OCI-LY3 (cell line): ENCODE measurements at regions not wholly inside any gene's neighbourhood (a gene's known extent, or its start where the extent isn't known, plus 50 kb on each side); places are given as distances from the start of the nearest gene placed in this dataset.

Experiments
- EZH2phosphoT487 ChIP-seq: fragments of 200-600 bp; shearing (Covaris generic); IDR thresholded peaks from 2 replicates; pipeline ENCODE4 v1.6.1; 2018; ENCODE audit warnings: antibody characterized with exemption, mixed run types, low read depth
- TF ChIP-seq, protein P1 (sequence below): fragments of 200-600, 300-600 bp; sonication (generic); IDR thresholded peaks from 2 replicates; pipeline ENCODE4 v1.5.1; 2014; ENCODE audit warnings: antibody characterized with exemption, low read length, low read depth

GRCh38 chr15:35833581-35833980 lies 287.6 kb upstream of the DPH6 start:
- TF ChIP-seq, protein P1, sequence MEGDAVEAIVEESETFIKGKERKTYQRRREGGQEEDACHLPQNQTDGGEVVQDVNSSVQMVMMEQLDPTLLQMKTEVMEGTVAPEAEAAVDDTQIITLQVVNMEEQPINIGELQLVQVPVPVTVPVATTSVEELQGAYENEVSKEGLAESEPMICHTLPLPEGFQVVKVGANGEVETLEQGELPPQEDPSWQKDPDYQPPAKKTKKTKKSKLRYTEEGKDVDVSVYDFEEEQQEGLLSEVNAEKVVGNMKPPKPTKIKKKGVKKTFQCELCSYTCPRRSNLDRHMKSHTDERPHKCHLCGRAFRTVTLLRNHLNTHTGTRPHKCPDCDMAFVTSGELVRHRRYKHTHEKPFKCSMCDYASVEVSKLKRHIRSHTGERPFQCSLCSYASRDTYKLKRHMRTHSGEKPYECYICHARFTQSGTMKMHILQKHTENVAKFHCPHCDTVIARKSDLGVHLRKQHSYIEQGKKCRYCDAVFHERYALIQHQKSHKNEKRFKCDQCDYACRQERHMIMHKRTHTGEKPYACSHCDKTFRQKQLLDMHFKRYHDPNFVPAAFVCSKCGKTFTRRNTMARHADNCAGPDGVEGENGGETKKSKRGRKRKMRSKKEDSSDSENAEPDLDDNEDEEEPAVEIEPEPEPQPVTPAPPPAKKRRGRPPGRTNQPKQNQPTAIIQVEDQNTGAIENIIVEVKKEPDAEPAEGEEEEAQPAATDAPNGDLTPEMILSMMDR, result no peak
- TF ChIP-seq EZH2phosphoT487, result no peak
